SU-DHL-6 (cell line): ENCODE measurements at regions not wholly inside any gene's neighbourhood (a gene's known extent, or its start where the extent isn't known, plus 50 kb on each side); places are given as distances from the start of the nearest gene placed in this dataset.

ENCODE experiments used
- H2AFZ ChIP-seq: fragments of 200-600 bp; sonication (generic); 2 replicates; pipeline ENCODE4 v1.6.1; 2014; ENCODE audit warnings: low read depth, mild to moderate bottlenecking, moderate library complexity, mixed read lengths, antibody characterized with exemption, low read length; ENCODE audit not compliant: severe bottlenecking
- H3F3A ChIP-seq: fragments of 200-600 bp; shearing (Covaris generic); 2 replicates; pipeline ENCODE4 v1.6.0; 2016; ENCODE audit warnings: antibody characterized with exemption, mild to moderate bottlenecking; ENCODE audit not compliant: insufficient read depth
- H3K27ac ChIP-seq: fragments of 200-600 bp; sonication (generic); 2 replicates; pipeline ENCODE4 v1.5.1; 2016; ENCODE audit warnings: low read depth, mild to moderate bottlenecking, low read length, moderate library complexity, mixed read lengths
- H3K27me3 ChIP-seq: fragments of 200-600 bp; sonication (generic), shearing (Covaris generic); 2 replicates; pipeline ENCODE4 v1.6.0; 2014; ENCODE audit warnings: mild to moderate bottlenecking, low read length
- H3K36me3 ChIP-seq: fragments of 200-600 bp; sonication (generic); 2 replicates; pipeline ENCODE4 v1.6.1; 2014; ENCODE audit warnings: mild to moderate bottlenecking, low read length, mixed read lengths
- H3K4me2 ChIP-seq: fragments of 300-600, 200-600 bp; shearing (Covaris generic), sonication (generic); 2 replicates; pipeline ENCODE4 v1.6.0; 2014; ENCODE audit warnings: low read length, low read depth, mild to moderate bottlenecking; ENCODE audit not compliant: poor library complexity, severe bottlenecking
- H3K4me3 ChIP-seq: fragments of 200-600 bp; sonication (generic); 2 replicates; pipeline ENCODE4 v1.5.1; 2014; ENCODE audit warnings: antibody characterized with exemption, low read length, mild to moderate bottlenecking, mixed read lengths; ENCODE audit not compliant: insufficient read depth, poor library complexity, severe bottlenecking
- H3K79me2 ChIP-seq: fragments of 200-600 bp; sonication (generic); 2 replicates; pipeline ENCODE4 v1.6.1; 2014; ENCODE audit warnings: mild to moderate bottlenecking, low read length, moderate library complexity; ENCODE audit not compliant: insufficient read depth
- H3K9ac ChIP-seq: fragments of 200-600 bp; sonication (generic); 2 replicates; pipeline ENCODE4 v1.7.0; 2014; ENCODE audit warnings: mild to moderate bottlenecking, low read length
- H3K9me2 ChIP-seq: fragments of 200-600 bp; sonication (generic); replicated peaks from 2 replicates; pipeline ENCODE4 v1.6.1; 2014; ENCODE audit warnings: low read length; ENCODE audit not compliant: insufficient read depth
- H3K9me3 ChIP-seq: fragments of 200-600 bp; sonication (generic); 2 replicates; pipeline ENCODE4 v1.6.1; 2014; ENCODE audit warnings: low read length, mixed read lengths; ENCODE audit not compliant: insufficient read depth
- H4K20me1 ChIP-seq: fragments of 200-600 bp; sonication (generic); 2 replicates; pipeline ENCODE4 v1.6.1; 2014; ENCODE audit warnings: low read depth, mild to moderate bottlenecking, antibody characterized with exemption, low read length, moderate library complexity, mixed read lengths
- CTCF ChIP-seq: fragments of 200-600 bp; sonication (generic); IDR thresholded peaks from one replicate; pipeline ENCODE4 v1.5.1; 2017; ENCODE audit warnings: antibody characterized with exemption, mild to moderate bottlenecking, low read length, moderate library complexity; ENCODE audit not compliant: insufficient read depth, poor library complexity, severe bottlenecking
- EZH2phosphoT487 ChIP-seq: fragments of 200-600 bp; sonication (generic), shearing (Covaris generic); conservative IDR thresholded peaks from 2 replicates; pipeline ENCODE4 v1.6.1; 2018; ENCODE audit warnings: mild to moderate bottlenecking, antibody characterized with exemption, low read length, moderate library complexity, mixed read lengths

- H3K36me3 ChIP-seq = no peaks in the 10 kb centered on the region
- H3F3A ChIP-seq = no peaks in the 10 kb centered on the region
- H4K20me1 ChIP-seq = no peaks in the 10 kb centered on the region
- H3K27me3 ChIP-seq = no peaks in the 10 kb centered on the region
- no peaks in the 10 kb centered on the region for H3K9me2 ChIP-seq
- H2AFZ ChIP-seq = no peak overlapping the region
- no peaks in the 10 kb centered on the region for H3K79me2 ChIP-seq
- no peak overlapping the region for H3K27ac ChIP-seq
- no peak overlapping the region for H3K9ac ChIP-seq
- no peak overlapping the region for H3K4me3 ChIP-seq
- TF ChIP-seq EZH2phosphoT487 (no peak), CTCF (no peak)
- H3K9me3 ChIP-seq = no peaks in the 10 kb centered on the region
- H3K4me2 ChIP-seq = no peak overlapping the region
Observed at GRCh38 chr4:155604718-155605626, 61.7 kb upstream of the GUCY1A1 start.

GRCh38 chr4:155603360-155603891, 63.2 kb upstream of the GUCY1A1 start:
- no peaks in the 10 kb centered on the region for H3K9me2 ChIP-seq
- no peak overlapping the region for H3K27ac ChIP-seq
- no peak overlapping the region for H2AFZ ChIP-seq
- H3K27me3 ChIP-seq = no peaks in the 10 kb centered on the region
- no peaks in the 10 kb centered on the region for H3F3A ChIP-seq
- no peaks in the 10 kb centered on the region for H4K20me1 ChIP-seq
- no peaks in the 10 kb centered on the region for H3K36me3 ChIP-seq
- no peak overlapping the region for H3K4me2 ChIP-seq
- TF ChIP-seq EZH2phosphoT487 (no peak), CTCF (no peak)
- no peaks in the 10 kb centered on the region for H3K9me3 ChIP-seq
- H3K4me3 ChIP-seq = no peak overlapping the region
- H3K79me2 ChIP-seq = no peaks in the 10 kb centered on the region
- no peak overlapping the region for H3K9ac ChIP-seq

- Histone ChIP-seq H2AFZ (no peak overlapping the region), H3K9ac (no peak overlapping the region), H3K27me3 (no peaks in the 10 kb centered on the region), H4K20me1 (no peaks in the 10 kb centered on the region), H3K36me3 (no peaks in the 10 kb centered on the region), H3K79me2 (no peaks in the 10 kb centered on the region), H3K4me2 (no peak overlapping the region), H3F3A (no peaks in the 10 kb centered on the region), H3K9me3 (no peaks in the 10 kb centered on the region), H3K27ac (no peak overlapping the region), H3K4me3 (no peak overlapping the region), H3K9me2 (no peaks in the 10 kb centered on the region)
- TF ChIP-seq EZH2phosphoT487 (no peak), CTCF (no peak)
Observed at GRCh38 chr4:155602351-155603140, 64.1 kb upstream of the GUCY1A1 start.
